ENCODE measurements at regions not wholly inside any gene's neighbourhood (a gene's known extent, or its start where the extent isn't known, plus 50 kb on each side); places are given as distances from the start of the nearest gene placed in this dataset.

DNA sequence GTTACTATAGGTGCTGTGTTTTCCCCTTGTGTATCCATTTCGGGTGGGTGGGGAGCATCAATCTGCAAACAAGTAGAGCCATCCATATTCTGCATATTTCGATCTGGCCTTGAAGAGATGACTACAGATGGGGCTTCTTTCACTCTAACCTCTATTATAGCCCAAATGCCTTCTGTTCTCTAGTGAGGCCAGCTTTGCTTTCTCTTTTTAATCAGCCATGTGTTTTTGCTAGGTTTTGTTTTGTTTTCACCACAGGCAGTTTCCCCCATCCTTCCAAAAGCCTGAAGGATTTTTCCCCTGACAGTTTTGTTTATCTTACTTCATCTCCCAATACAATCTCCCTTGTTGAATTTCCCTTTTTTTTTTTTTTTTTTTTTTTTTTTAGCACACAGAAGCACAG, 224.1 kb downstream of the BTG1 start:
- peaks cover 4% of the 10 kb centered on the region for H3K4me1 ChIP-seq (ENCODE audit: insufficient read depth, low read length)
- no peak overlapping the region for H3K9ac ChIP-seq (ENCODE audit: low read length)
- no peaks in the 10 kb centered on the region for H3K9me3 ChIP-seq (ENCODE audit: low read length)
- H3K4me2 ChIP-seq (ENCODE audit: low read length), result no peak overlapping the region
- H3K36me3 ChIP-seq (ENCODE audit: low read depth, low read length), result no peaks in the 10 kb centered on the region
- no peaks in the 10 kb centered on the region for H3K9me2 ChIP-seq (replicated peaks; ENCODE audit: low read length)
- H3F3A ChIP-seq (ENCODE audit: low read length, unreplicated experiment), result no peaks in the 10 kb centered on the region
- H2AFZ ChIP-seq (ENCODE audit: low read length), result no peak overlapping the region
- no peak overlapping the region for H3K4me3 ChIP-seq (ENCODE audit: low read length)
- DNase-seq (no peak), ATAC-seq (no peak)
- H3K79me2 ChIP-seq (ENCODE audit: low read length), result no peaks in the 10 kb centered on the region
- no TSS peak for BruUV-seq (replicated peaks)
- POLR2A ChIA-PET (ENCODE audit: unreplicated experiment), result no interaction called here
- TF ChIP-seq, protein P1, sequence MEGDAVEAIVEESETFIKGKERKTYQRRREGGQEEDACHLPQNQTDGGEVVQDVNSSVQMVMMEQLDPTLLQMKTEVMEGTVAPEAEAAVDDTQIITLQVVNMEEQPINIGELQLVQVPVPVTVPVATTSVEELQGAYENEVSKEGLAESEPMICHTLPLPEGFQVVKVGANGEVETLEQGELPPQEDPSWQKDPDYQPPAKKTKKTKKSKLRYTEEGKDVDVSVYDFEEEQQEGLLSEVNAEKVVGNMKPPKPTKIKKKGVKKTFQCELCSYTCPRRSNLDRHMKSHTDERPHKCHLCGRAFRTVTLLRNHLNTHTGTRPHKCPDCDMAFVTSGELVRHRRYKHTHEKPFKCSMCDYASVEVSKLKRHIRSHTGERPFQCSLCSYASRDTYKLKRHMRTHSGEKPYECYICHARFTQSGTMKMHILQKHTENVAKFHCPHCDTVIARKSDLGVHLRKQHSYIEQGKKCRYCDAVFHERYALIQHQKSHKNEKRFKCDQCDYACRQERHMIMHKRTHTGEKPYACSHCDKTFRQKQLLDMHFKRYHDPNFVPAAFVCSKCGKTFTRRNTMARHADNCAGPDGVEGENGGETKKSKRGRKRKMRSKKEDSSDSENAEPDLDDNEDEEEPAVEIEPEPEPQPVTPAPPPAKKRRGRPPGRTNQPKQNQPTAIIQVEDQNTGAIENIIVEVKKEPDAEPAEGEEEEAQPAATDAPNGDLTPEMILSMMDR (conservative IDR thresholded peaks at IDR 0.05; ENCODE audit: low read depth, low read length), result no peak
- TF ChIP-seq EZH2phosphoT487 (IDR thresholded peaks at IDR 0.05; ENCODE audit: borderline replicate concordance, low read length), result no peak
- intact Hi-C loops (cut with micrococcal nuclease), result no loop called here
- no peaks in the 10 kb centered on the region for H3K27me3 ChIP-seq (ENCODE audit: low read length)
- no peaks in the 10 kb centered on the region for H4K20me1 ChIP-seq (ENCODE audit: low read length)
- CTCF ChIA-PET, result no interaction called here
- no peak overlapping the region for H3K27ac ChIP-seq (ENCODE audit: low read length)

DNA sequence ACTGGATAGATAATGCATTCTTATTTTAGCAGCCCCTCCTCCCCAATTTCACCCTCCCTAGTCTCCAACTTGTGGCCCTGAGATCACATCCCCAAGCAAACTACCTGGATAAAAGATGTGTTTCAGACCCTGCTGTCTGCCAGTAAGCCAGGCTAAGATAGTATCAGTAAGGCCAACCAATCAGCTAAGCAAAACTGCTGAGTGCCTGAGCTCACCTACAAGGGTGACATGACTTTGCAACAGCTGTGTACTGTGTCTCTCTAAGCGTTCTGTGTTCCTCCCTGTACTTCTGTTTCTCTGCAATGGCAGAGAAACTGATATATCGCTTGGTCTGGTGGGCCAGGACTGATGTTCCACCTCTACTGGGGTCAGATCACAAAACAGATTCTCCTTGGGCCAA, 224.9 kb downstream of the BTG1 start:
- ChIA-PET POLR2A (ENCODE audit: unreplicated experiment) (no interaction called here), CTCF (no interaction called here)
- no peak overlapping the region for H3K4me3 ChIP-seq (ENCODE audit: low read length)
- no peaks in the 10 kb centered on the region for H3K4me1 ChIP-seq (ENCODE audit: insufficient read depth, low read length)
- H3K36me3 ChIP-seq (ENCODE audit: low read depth, low read length), result no peaks in the 10 kb centered on the region
- no peak overlapping the region for H3K27ac ChIP-seq (ENCODE audit: low read length)
- H3K9me2 ChIP-seq (replicated peaks; ENCODE audit: low read length), result no peaks in the 10 kb centered on the region
- H3K27me3 ChIP-seq (ENCODE audit: low read length), result no peaks in the 10 kb centered on the region
- no peak for TF ChIP-seq EZH2phosphoT487 (IDR thresholded peaks at IDR 0.05; ENCODE audit: borderline replicate concordance, low read length)
- TF ChIP-seq, protein P1 (conservative IDR thresholded peaks at IDR 0.05; ENCODE audit: low read depth, low read length), result no peak
- TF ChIP-seq EZH2 (IDR thresholded peaks at IDR 0.05; ENCODE audit: low read length, unreplicated experiment), result no peak
- no peak for ATAC-seq
- intact Hi-C loops (cut with micrococcal nuclease), result no loop called here
- no TSS peak for BruUV-seq (replicated peaks)
- H4K20me1 ChIP-seq (ENCODE audit: low read length), result no peaks in the 10 kb centered on the region
- H3K9ac ChIP-seq (ENCODE audit: low read length), result no peak overlapping the region
- H3K79me2 ChIP-seq (ENCODE audit: low read length), result no peaks in the 10 kb centered on the region
- no peak overlapping the region for H2AFZ ChIP-seq (ENCODE audit: low read length)
- DNase-seq, result no peak
- no peak overlapping the region for H3K4me2 ChIP-seq (ENCODE audit: low read length)
- H3K9me3 ChIP-seq (ENCODE audit: low read length), result no peaks in the 10 kb centered on the region
- no peaks in the 10 kb centered on the region for H3F3A ChIP-seq (ENCODE audit: low read length, unreplicated experiment)

DNA sequence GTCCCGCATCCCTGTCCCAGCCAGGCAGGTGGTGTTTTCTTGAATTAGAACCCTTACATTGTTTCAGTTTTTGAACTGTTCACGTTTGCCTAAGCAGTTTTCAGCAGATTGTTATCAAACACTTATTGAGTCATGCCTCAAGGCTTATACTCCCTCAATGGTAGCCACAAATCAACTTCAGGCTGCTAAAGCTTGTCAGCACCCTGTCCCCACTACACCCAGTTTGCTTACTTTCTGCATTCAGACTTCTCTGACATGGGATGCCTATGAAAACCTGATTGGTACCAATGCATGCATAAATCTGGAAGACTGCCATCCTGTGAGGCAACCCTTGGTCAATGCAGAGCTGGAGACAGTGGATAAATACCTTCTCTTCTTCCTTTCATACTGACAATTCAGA, 225.4 kb downstream of the BTG1 start:
- Histone ChIP-seq H3F3A (ENCODE audit: low read length, unreplicated experiment) (no peaks in the 10 kb centered on the region), H3K4me3 (ENCODE audit: low read length) (no peak overlapping the region), H3K4me1 (ENCODE audit: insufficient read depth, low read length) (no peaks in the 10 kb centered on the region), H3K79me2 (ENCODE audit: low read length) (no peaks in the 10 kb centered on the region), H4K20me1 (ENCODE audit: low read length) (no peaks in the 10 kb centered on the region), H2AFZ (ENCODE audit: low read length) (no peak overlapping the region), H3K9me3 (ENCODE audit: low read length) (no peaks in the 10 kb centered on the region), H3K9me2 (replicated peaks; ENCODE audit: low read length) (no peaks in the 10 kb centered on the region), H3K4me2 (ENCODE audit: low read length) (no peak overlapping the region), H3K36me3 (ENCODE audit: low read depth, low read length) (no peaks in the 10 kb centered on the region), H3K27me3 (ENCODE audit: low read length) (no peaks in the 10 kb centered on the region), H3K9ac (ENCODE audit: low read length) (no peak overlapping the region), H3K27ac (ENCODE audit: low read length) (no peak overlapping the region)
- CTCF ChIA-PET, result no interaction called here
- POLR2A ChIA-PET (ENCODE audit: unreplicated experiment), result no interaction called here
- intact Hi-C loops (cut with micrococcal nuclease), result no loop called here
- ATAC-seq (no peak), DNase-seq (peak; percentile 44)
- no TSS peak for BruUV-seq (replicated peaks)
- TF ChIP-seq, protein P1 (conservative IDR thresholded peaks at IDR 0.05; ENCODE audit: low read depth, low read length), result no peak
- no peak for TF ChIP-seq EZH2phosphoT487 (IDR thresholded peaks at IDR 0.05; ENCODE audit: borderline replicate concordance, low read length)
- TF ChIP-seq EZH2 (IDR thresholded peaks at IDR 0.05; ENCODE audit: low read length, unreplicated experiment), result no peak

Measured in PC-3 (cell line).